Uterus (tissue), 2 donors: ENCODE measurements at regions not wholly inside any gene's neighbourhood (a gene's known extent, or its start where the extent isn't known, plus 50 kb on each side); places are given as distances from the start of the nearest gene placed in this dataset.

ENCODE experiments used
- POLR2A ChIP-seq, 2 donors: fragments of 450-650 bp; IDR thresholded peaks; one replicate each; pipeline ENCODE4 v1.6.1; 2016; ENCODE audit warnings: antibody characterized with exemption in 2 of 2, mild to moderate bottlenecking in 1 of 2, moderate library complexity in 1 of 2
- TF ChIP-seq, protein P1 (sequence below), 4 experiments: fragments of 200-600 bp in 2 of 4; fragments of 450-650 bp in 2 of 4; sonication (generic) in 2 of 4; IDR thresholded peaks; one replicate each; pipeline ENCODE4 v1.5.1; 2016 to 2019; ENCODE audit warnings: antibody characterized with exemption in 4 of 4, mild to moderate bottlenecking in 2 of 4, moderate library complexity in 1 of 4

DNA sequence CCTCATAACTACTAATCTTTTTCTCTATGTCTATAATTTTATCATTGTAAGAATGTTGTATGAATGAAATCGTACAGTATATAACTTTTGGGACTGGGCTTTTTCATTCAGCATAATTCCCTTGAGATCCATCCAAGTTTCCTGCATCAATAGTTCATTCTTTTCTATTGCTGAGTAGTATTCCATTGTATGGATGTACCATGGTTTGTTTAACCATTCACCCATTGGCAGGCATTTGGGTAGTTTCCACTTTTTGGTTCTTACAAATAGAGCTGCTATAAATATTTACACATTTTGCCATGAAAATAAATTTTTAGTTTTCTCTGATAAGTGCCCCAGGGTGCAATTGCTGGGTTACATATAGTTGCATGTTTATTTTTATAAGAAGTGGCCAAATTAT lies 659.8 kb downstream of the RAPGEF2 start:
- TF ChIP-seq, protein P1, sequence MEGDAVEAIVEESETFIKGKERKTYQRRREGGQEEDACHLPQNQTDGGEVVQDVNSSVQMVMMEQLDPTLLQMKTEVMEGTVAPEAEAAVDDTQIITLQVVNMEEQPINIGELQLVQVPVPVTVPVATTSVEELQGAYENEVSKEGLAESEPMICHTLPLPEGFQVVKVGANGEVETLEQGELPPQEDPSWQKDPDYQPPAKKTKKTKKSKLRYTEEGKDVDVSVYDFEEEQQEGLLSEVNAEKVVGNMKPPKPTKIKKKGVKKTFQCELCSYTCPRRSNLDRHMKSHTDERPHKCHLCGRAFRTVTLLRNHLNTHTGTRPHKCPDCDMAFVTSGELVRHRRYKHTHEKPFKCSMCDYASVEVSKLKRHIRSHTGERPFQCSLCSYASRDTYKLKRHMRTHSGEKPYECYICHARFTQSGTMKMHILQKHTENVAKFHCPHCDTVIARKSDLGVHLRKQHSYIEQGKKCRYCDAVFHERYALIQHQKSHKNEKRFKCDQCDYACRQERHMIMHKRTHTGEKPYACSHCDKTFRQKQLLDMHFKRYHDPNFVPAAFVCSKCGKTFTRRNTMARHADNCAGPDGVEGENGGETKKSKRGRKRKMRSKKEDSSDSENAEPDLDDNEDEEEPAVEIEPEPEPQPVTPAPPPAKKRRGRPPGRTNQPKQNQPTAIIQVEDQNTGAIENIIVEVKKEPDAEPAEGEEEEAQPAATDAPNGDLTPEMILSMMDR (IDR thresholded peaks at IDR 0.05) = no peak
- no peak for TF ChIP-seq POLR2A (IDR thresholded peaks at IDR 0.05)
